ENCODE measurements at regions not wholly inside any gene's neighbourhood (a gene's known extent, or its start where the extent isn't known, plus 50 kb on each side); places are given as distances from the start of the nearest gene placed in this dataset.

DNA sequence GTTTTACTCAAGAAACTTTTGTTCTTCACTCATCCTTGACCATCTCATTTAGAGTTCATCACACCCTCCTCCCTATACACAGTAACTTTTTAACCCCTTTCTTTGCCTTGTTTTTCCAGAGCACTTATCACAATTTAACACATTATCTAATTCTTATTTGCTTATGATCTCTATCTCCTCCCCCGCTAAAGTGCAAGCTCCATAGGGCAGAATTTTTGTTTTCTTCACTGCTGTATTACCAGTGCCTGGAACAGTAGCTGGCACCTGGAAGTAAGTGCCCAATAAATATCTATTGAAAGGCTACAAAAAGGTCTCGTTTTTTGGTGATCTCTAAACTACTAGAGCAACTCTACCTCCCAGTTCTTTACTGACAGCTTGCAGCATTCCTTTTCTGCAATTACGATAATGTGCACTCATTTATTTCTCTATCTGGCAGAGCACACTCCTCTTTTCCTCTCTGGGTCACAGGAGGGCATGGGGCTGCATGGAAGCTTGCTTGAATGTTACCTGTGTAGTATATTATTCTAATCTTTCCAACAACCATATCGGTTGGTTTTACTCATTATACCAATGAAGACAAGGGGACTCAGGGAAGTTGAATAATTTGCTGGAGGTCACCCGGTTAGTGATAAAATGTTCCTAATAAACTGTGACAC, 57.4 kb upstream of the CHST9 start:
- Mint-ChIP-seq H3K9me3 (ENCODE audit: unreplicated experiment) (no peaks in the 10 kb centered on the region), H3K4me1 (ENCODE audit: insufficient read depth, unreplicated experiment) (no peaks in the 10 kb centered on the region), H3K36me3 (ENCODE audit: insufficient read depth, unreplicated experiment) (no peaks in the 10 kb centered on the region), H3K4me3 (ENCODE audit: unreplicated experiment) (no peak overlapping the region), H3K27me3 (ENCODE audit: insufficient read depth, unreplicated experiment) (peaks cover 13% of the 10 kb centered on the region), H3K27ac (ENCODE audit: low read depth, unreplicated experiment) (no peak overlapping the region)
- CTCF ChIA-PET: interaction anchor here (0.6 to 1.4 kb wide), 4 partner anchors 31 to 508 kb away, joined by 3 to 5 read pairs (median 3); no protein-coding TSS in a partner anchor
- DNase-seq (ENCODE audit: unreplicated experiment): no peak
- intact Hi-C loops (cut with micrococcal nuclease): no loop called here
- BruUV-seq (replicated peaks): no TSS peak
- TF ChIP-seq, protein P1, sequence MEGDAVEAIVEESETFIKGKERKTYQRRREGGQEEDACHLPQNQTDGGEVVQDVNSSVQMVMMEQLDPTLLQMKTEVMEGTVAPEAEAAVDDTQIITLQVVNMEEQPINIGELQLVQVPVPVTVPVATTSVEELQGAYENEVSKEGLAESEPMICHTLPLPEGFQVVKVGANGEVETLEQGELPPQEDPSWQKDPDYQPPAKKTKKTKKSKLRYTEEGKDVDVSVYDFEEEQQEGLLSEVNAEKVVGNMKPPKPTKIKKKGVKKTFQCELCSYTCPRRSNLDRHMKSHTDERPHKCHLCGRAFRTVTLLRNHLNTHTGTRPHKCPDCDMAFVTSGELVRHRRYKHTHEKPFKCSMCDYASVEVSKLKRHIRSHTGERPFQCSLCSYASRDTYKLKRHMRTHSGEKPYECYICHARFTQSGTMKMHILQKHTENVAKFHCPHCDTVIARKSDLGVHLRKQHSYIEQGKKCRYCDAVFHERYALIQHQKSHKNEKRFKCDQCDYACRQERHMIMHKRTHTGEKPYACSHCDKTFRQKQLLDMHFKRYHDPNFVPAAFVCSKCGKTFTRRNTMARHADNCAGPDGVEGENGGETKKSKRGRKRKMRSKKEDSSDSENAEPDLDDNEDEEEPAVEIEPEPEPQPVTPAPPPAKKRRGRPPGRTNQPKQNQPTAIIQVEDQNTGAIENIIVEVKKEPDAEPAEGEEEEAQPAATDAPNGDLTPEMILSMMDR (IDR thresholded peaks at IDR 0.05; ENCODE audit: unreplicated experiment): no peak
- POLR2A ChIA-PET: no interaction called here

DNA sequence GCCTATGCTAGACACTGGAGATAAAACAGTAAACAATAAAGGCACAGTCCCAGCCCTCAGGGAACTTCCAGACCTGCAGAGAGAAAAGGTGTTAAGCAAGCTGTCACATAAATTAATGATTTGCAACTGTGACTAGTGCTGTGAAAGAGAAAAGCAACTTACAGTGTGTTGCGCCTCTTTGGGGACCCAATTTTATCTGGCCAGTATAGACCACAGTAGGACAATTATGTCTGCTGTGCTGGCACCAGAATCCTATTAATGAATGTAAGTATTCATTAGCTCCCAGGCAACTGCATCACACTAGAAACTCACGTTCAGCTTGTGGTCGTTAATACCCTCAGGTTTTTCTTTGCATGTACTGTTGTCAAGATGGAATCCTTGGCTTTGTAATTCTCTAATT, 55.3 kb upstream of the CHST9 start:
- Mint-ChIP-seq H3K27ac (ENCODE audit: low read depth, unreplicated experiment) (no peak overlapping the region), H3K36me3 (ENCODE audit: insufficient read depth, unreplicated experiment) (no peaks in the 10 kb centered on the region), H3K4me1 (ENCODE audit: insufficient read depth, unreplicated experiment) (no peaks in the 10 kb centered on the region), H3K27me3 (ENCODE audit: insufficient read depth, unreplicated experiment) (no peaks in the 10 kb centered on the region), H3K9me3 (ENCODE audit: unreplicated experiment) (no peaks in the 10 kb centered on the region), H3K4me3 (ENCODE audit: unreplicated experiment) (no peak overlapping the region)
- ChIA-PET CTCF (interaction anchor here (0.6 to 1.0 kb wide), 3 partner anchors 11 to 140 kb away, joined by 3 to 6 read pairs (median 3); no protein-coding TSS in a partner anchor), POLR2A (no interaction called here)
- DNase-seq (ENCODE audit: unreplicated experiment): no peak
- intact Hi-C loops (cut with micrococcal nuclease): no loop called here
- TF ChIP-seq, protein P1 (IDR thresholded peaks at IDR 0.05; ENCODE audit: unreplicated experiment): no peak
- no TSS peak for BruUV-seq (replicated peaks)

DNA sequence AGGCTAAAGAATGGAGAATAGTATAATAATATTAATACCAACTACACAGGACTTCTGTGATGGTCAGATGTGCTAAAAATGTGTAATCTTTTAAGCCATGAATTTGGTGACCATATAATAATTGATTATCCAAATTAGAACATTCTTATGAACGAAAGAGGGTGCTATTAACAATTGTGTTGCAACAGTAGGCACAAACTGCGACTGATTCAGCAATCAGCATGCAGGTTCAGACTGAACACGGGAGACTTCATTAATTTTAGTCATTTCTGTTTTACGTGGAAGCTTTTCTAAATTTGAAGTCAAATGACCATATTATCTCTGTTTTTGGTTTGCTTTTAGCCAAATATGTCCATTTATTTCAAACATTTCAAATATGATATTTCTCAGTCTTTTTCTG, 54.6 kb upstream of the CHST9 start:
- no peaks in the 10 kb centered on the region for H3K4me1 Mint-ChIP-seq (ENCODE audit: insufficient read depth, unreplicated experiment)
- no peak overlapping the region for H3K27ac Mint-ChIP-seq (ENCODE audit: low read depth, unreplicated experiment)
- TF ChIP-seq, protein P1 (IDR thresholded peaks at IDR 0.05; ENCODE audit: unreplicated experiment): no peak
- H3K9me3 Mint-ChIP-seq (ENCODE audit: unreplicated experiment): no peaks in the 10 kb centered on the region
- CTCF ChIA-PET: no interaction called here
- no peak overlapping the region for H3K4me3 Mint-ChIP-seq (ENCODE audit: unreplicated experiment)
- no peaks in the 10 kb centered on the region for H3K36me3 Mint-ChIP-seq (ENCODE audit: insufficient read depth, unreplicated experiment)
- POLR2A ChIA-PET: no interaction called here
- no peak for DNase-seq (ENCODE audit: unreplicated experiment)
- no peaks in the 10 kb centered on the region for H3K27me3 Mint-ChIP-seq (ENCODE audit: insufficient read depth, unreplicated experiment)
- intact Hi-C loops (cut with micrococcal nuclease): no loop called here
- BruUV-seq (replicated peaks): no TSS peak

DNA sequence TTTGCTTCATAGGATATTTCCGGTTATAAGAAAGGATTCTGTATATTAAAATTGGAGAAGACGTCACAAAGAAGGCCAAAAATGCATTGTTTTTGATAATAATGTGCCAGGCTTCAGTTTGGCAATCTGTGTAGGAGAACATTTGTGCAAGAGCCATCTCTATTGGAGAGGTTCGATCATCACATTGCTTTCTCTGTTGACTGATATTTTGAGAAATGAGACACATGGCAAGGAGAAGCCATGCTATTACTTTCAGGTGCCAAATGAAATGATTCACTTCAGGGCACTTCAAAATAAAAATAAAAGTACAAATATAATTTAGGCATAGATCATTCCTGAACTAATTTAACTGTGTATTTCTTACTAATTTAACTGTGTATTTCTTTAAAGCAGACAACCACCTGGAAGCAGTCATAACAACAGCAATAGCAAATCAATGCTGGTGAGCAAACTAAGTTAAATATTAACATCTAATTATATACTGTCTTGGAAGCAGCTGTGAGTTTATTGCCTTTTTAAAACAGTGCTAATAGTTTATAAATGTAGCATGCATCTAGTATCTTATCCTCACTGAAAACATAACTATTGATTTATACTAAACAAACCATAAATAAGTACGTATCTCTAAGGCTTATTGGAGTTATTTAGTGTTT, 50.2 kb upstream of the CHST9 start:
- Mint-ChIP-seq H3K9me3 (ENCODE audit: unreplicated experiment) (no peaks in the 10 kb centered on the region), H3K36me3 (ENCODE audit: insufficient read depth, unreplicated experiment) (no peaks in the 10 kb centered on the region), H3K27ac (ENCODE audit: low read depth, unreplicated experiment) (no peak overlapping the region), H3K27me3 (ENCODE audit: insufficient read depth, unreplicated experiment) (no peaks in the 10 kb centered on the region), H3K4me1 (ENCODE audit: insufficient read depth, unreplicated experiment) (no peaks in the 10 kb centered on the region), H3K4me3 (ENCODE audit: unreplicated experiment) (no peak overlapping the region)
- BruUV-seq (replicated peaks): no TSS peak
- intact Hi-C loops (cut with micrococcal nuclease): no loop called here
- TF ChIP-seq, protein P1 (IDR thresholded peaks at IDR 0.05; ENCODE audit: unreplicated experiment): no peak
- ChIA-PET CTCF (interaction anchor here (0.6 kb wide), 1 partner anchor 364 kb away, joined by 3 read pairs; no protein-coding TSS in a partner anchor), POLR2A (no interaction called here)
- DNase-seq (ENCODE audit: unreplicated experiment): no peak

Measured in MCF 10A (cell line).